Panc1 (cell line): ENCODE measurements at regions not wholly inside any gene's neighbourhood (a gene's known extent, or its start where the extent isn't known, plus 50 kb on each side); places are given as distances from the start of the nearest gene placed in this dataset.

Experiments
- CTCF ChIP-seq: fragments of 450-650 bp; IDR thresholded peaks from 2 replicates; pipeline ENCODE4 v1.5.1; 2017; ENCODE audit warnings: mild to moderate bottlenecking
- POLR2AphosphoS5 ChIP-seq: IDR thresholded peaks from 2 replicates; pipeline ENCODE4 v1.6.1; 2012; ENCODE audit warnings: mild to moderate bottlenecking, low read depth, low read length, moderate library complexity
- REST ChIP-seq, 2 experiments: IDR thresholded peaks; 2 replicates each; pipeline ENCODE4 v1.6.1; 2011 to 2012; ENCODE audit warnings: low read depth in 2 of 2, control low read depth in 1 of 2, low read length in 1 of 2, mild to moderate bottlenecking in 1 of 2, moderate library complexity in 1 of 2; ENCODE audit not compliant: insufficient read depth in 1 of 2
- SIN3A ChIP-seq: IDR thresholded peaks from 2 replicates; pipeline ENCODE4 v1.6.1; 2012; ENCODE audit warnings: low read depth, mild to moderate bottlenecking, low read length, moderate library complexity, borderline replicate concordance; ENCODE audit not compliant: insufficient read depth
- TCF7L2 ChIP-seq: IDR thresholded peaks from 2 replicates; pipeline ENCODE4 v1.6.1; 2011; ENCODE audit warnings: mild to moderate bottlenecking, low read depth, low read length, inconsistent platforms

GRCh38 chr14:104477117-104477623 lies 102.4 kb upstream of the C14orf180 start:
- TF ChIP-seq SIN3A (no peak), CTCF (no peak), POLR2AphosphoS5 (no peak), REST (IDR thresholded peaks at IDR 0.05; ENCODE audit: insufficient read depth in 1 of 2, low read depth in 2 of 2, low read length in 1 of 2) (no peak), TCF7L2 (no peak)
